ENCODE measurements at regions not wholly inside any gene's neighbourhood (a gene's known extent, or its start where the extent isn't known, plus 50 kb on each side); places are given as distances from the start of the nearest gene placed in this dataset.
"Not testable (repeated sequence)": the region's sequence is repeated elsewhere in the genome, so short reads cannot be mapped to it uniquely, and the experiment has no call there.

DNA sequence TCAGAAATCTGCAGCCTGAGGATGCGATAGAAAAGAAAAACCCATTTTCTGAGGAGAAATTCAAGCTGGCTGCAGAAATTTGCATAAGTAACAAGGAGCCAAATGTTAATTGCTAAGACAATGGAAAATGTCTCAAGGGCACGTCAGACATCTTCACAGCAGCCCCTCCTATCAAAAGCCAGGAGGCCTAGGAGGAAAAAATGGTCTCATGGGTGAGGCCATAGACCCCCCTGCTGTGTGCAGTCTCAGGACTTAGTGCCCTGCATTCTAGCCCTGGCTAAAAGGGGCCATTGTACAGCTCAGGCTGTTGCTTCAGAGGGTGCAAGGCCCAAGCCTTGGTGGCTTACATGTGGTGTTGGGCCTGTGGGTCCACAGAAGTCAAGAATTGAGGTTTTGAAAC, 511.4 kb upstream of the FANCL start:
- TF ChIP-seq, protein P1, sequence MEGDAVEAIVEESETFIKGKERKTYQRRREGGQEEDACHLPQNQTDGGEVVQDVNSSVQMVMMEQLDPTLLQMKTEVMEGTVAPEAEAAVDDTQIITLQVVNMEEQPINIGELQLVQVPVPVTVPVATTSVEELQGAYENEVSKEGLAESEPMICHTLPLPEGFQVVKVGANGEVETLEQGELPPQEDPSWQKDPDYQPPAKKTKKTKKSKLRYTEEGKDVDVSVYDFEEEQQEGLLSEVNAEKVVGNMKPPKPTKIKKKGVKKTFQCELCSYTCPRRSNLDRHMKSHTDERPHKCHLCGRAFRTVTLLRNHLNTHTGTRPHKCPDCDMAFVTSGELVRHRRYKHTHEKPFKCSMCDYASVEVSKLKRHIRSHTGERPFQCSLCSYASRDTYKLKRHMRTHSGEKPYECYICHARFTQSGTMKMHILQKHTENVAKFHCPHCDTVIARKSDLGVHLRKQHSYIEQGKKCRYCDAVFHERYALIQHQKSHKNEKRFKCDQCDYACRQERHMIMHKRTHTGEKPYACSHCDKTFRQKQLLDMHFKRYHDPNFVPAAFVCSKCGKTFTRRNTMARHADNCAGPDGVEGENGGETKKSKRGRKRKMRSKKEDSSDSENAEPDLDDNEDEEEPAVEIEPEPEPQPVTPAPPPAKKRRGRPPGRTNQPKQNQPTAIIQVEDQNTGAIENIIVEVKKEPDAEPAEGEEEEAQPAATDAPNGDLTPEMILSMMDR (IDR thresholded peaks at IDR 0.05) = not testable (repeated sequence)
- not testable (repeated sequence) for TF ChIP-seq POLR2A (IDR thresholded peaks at IDR 0.05)
